ENCODE measurements at regions not wholly inside any gene's neighbourhood (a gene's known extent, or its start where the extent isn't known, plus 50 kb on each side); places are given as distances from the start of the nearest gene placed in this dataset.

DNA sequence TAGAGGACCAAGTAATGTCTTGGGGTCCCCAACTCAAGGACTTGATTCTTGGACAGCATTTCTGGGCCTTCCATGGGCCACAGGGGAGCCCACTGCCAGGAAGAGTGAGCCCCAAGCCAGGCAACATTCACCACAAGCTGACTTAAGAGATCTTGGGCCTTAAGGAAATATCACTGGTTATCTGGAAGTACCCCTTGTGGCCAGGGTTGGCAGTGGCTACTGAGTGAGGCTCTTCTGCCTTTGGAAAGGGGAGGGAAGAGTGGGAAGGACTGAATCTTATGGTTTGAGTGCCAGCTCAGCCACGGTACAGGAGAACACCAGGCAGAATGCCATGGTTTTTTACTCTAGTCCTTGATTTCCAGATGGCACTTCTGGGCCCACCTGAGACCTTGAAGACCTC, 228.9 kb upstream of the RGS18 start:
- no peak for DNase-seq

GRCh38 chr1:191943684-191944083, 214.6 kb upstream of the RGS18 start:
- DNase-seq = no peak

DNA sequence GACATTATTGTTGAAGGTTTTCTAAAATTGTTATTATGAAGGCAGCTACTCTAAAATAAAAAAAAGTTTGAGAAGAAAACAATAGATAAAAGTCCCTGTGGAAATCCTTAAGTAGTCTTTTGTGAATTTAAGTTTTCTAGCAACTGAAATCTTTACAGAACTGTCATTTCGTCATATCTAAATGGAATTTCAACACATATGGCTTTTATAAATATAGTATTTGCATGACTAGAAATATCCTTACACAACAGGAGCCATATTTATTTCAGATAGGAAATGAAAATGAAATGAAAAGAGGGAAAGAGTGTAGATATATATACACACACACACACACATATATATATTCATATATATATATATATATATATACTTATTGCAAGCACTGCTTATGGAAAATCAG, 204.7 kb upstream of the RGS18 start:
- DNase-seq = no peak

- DNase-seq = no peak
Observed at GRCh38 chr1:191959856-191960255, 198.4 kb upstream of the RGS18 start.

DNA sequence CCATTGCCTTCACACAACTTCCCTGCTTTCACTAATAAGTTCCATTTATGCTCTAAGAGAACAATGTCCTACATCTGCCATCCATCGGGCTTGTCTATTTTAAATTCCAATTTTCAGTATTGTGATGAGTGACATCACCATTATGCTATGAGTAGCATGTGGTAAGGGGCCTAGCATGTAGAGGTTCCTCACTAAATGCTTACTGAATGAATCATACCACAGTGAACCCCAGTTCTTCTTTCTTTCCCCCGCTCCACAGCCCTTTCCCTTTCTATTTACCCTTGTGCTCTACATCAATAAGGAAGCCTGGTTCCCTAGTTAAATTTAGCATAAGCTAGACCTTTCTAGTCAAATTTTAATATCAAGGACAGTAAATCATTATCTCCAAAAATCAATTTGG, 195.0 kb upstream of the RGS18 start:
- no peak for DNase-seq

- DNase-seq = no peak
Observed at GRCh38 chr1:191963781-191964455, 194.3 kb upstream of the RGS18 start.

DNA sequence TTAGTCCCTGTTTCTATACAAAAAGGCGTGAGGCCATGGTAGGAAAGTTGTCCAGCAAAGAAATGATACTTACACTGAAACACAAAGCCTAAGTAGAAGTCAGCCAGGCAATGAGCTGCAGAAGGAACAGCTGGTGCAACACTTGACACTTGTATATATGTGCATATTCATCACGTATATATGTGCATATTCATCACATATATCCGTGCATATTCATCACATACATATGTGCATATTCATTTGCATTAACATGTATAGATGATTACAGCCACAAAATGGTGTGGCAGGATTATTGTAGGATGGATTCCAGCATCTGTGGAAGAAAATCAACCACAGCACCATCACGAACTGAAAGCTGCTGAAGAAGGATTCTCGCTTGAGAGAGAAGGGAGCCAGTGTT, 189.0 kb upstream of the RGS18 start:
- DNase-seq = no peak

DNA sequence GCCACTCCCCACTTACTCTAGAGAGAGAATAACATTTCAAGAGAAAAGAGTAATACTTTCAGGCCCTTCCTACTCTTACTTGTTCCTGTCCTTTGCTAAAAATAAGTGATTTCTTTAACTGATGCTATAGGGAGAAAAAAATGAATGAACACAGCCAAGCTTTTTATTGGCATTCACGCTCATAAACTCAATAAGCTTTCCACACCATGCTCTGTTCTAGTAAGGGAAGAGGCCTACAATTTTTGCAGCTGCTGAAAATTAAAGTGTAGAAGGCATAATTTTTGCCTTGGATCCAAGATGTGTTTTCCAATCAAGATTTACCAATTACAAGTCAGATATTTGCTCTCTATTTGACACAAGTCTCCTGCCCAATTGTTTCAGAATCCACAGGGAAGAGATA, 188.1 kb upstream of the RGS18 start:
- DNase-seq = no peak

DNA sequence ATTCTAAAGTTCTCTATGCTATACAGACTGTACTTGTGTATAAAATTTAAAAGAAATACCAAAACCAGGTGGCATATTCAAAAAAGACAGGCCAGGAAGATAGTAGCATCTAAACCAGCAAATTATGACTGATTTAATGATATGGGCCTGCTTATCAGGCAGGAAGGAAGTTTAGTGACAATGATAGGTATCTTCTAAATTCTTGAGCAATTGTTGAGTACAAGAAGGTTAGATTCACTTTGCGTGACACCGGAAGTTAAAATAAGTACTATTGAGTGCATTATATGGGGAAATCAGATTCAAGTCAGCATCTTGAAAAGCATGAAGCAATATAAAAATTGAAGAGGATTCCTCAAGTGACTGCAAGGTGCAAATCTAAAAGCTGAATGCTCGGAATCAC, 186.8 kb upstream of the RGS18 start:
- no peak for DNase-seq

DNA sequence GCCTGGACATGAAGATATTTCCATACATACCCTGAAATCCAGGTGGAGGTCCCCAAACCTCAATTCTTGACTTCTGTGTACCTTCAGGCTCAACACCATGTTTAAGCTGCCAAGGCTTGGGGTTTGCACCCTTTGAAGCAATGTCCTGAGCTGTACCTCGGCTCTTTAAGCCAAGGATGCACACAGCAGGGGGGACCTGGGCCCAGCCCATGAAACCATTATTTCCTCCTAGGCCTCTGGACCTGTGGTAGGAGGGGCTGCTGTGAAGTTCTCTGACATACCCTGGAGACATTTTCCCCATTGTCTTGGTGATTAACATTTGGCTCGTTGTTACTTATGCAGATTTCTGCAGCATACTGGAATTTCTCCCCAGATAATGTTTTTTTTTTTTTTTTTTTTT, 184.3 kb upstream of the RGS18 start:
- DNase-seq = no peak

- DNase-seq = no peak
Observed at GRCh38 chr1:191977874-191978506, 180.3 kb upstream of the RGS18 start.

- DNase-seq = no peak
Observed at GRCh38 chr1:191984856-191985255, 173.4 kb upstream of the RGS18 start.

GRCh38 chr1:191992118-191992517, 166.1 kb upstream of the RGS18 start:
- DNase-seq = no peak

- DNase-seq = no peak
Observed at GRCh38 chr1:191993549-191993948, 164.7 kb upstream of the RGS18 start.

DNA sequence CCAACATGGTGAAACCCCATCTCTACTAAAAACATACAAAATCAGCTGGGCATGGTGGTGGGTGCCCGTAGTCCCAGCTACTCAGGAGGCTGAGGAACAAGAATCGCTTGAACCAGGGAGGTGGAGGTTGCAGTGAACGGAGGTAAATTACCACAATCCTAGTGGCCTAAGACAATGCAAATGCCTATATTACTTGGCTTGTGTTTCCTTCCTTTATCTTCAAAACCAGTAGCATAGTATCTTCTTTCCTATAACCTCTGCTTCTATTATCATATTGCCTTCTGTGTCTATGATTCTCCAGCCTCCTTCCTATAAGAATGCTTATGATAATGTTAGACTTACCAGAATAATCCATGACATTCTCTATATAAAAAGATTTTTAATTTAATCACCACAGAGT, 156.2 kb upstream of the RGS18 start:
- DNase-seq = no peak

- DNase-seq = no peak
Observed at GRCh38 chr1:192003295-192004077, 154.8 kb upstream of the RGS18 start.

DNA sequence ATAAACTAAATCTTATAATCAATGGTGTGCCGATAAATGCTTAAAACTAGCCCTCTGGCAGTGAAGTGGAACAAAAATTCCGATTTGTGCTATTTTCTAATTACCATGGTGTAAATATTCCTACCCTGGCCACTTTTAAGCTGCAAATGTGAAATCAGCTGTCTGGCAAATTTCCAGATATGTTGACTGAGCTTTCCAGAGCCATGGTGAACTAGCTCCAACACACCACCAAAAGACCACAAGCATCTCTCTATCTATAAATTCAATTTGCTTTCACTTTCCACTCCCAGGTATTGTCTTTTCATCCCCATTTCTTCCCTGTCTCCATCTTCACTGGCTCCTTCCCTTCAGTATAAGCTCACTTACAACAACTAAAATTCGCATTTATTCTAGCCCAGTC, 152.3 kb upstream of the RGS18 start:
- no peak for DNase-seq

DNA sequence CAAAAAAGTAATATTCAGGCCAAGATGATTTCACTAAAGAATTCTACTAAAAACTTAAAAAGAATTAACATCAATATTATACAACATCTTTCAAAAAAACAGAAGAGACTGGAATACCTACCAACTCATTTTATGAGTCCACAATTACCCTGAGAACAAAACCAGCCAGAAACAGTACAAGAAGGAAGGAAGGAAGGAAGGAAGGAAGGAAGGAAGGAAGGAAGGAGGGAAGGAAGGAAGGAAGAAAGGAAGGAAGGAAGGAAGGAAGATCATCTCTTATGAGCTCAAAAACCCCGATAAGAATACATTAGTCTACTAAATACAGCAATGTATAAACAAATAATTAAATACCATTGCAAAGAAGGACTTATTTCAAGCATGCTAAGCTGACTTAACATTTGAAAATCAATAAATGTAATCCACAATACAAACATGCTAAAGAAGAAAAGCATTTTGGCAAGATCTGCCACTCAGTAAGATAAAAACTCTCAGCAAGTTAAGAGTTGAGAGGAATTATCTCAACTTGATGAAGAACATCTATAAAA, 149.9 kb upstream of the RGS18 start:
- no peak for DNase-seq

- no peak for DNase-seq
Observed at GRCh38 chr1:192010406-192010805, 147.9 kb upstream of the RGS18 start.

GRCh38 chr1:192011525-192011924, 146.7 kb upstream of the RGS18 start:
- DNase-seq = no peak

- no peak for DNase-seq
Observed at GRCh38 chr1:192022827-192023226, 135.4 kb upstream of the RGS18 start.

DNA sequence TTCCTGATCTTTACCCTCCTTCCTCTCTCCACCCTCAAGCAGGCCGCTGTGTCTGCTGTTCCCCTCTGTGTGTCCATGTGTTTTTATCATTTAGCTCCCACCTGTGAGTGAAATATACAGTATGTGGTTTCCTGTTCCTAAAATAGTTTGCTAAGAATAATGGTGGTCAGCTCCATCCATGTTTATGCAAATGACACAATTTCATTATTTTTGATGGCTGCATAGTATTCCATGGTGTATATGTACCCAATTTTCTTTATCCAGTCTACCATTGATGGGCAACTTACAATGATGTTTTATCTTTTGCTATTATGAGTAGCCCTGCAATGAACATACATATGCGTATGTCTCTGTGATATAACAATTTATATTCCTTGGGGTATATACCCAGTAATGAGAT, 133.4 kb upstream of the RGS18 start:
- DNase-seq = no peak

DNA sequence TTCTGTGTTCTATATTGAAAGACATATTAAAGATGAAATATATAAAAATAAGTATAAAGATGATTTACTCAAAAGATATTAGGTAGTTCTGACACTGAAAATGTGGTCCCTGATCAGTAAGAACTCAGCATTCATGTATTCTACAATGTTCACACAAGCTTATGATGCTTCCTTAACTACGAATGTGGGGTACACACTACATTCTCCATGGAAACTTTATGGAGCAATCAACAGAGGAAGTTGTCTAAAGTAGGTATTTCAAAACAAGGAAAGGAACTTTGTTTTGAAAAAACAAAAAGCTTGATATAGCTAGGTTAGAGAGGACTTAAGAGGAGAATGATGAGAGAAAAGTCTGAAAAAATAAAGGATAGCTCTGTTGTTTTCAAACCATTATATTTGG, 119.7 kb upstream of the RGS18 start:
- no peak for DNase-seq

DNA sequence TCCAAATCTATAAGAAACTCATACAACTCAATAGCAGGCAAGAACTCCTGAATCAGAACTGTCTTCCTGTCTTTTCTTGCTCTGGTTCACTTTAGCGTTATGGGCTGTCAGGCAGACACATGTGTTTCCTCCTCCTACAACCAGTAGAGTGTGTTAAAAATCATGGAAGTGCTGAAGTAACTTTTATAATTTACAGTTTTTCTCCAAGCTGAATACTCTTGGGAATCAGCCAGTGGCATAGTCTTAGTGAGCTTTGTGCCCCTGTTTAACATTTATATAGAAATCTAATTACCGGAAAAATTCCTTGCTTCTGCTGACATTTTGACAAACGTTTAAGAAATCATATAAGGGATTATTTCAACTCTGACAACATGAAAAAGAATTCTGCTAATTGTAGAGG, 113.1 kb upstream of the RGS18 start:
- no peak for DNase-seq
